Prostate gland (tissue), 2 donors: ENCODE measurements at regions not wholly inside any gene's neighbourhood (a gene's known extent, or its start where the extent isn't known, plus 50 kb on each side); places are given as distances from the start of the nearest gene placed in this dataset.

ENCODE experiments used
- POLR2A ChIP-seq: fragments of 450-650 bp; IDR thresholded peaks from one replicate; pipeline ENCODE4 v1.6.1; 2016; ENCODE audit warnings: antibody characterized with exemption, mild to moderate bottlenecking
- POLR2AphosphoS5 ChIP-seq: sonication (generic); formaldehyde crosslinking; IDR thresholded peaks from one replicate; pipeline ENCODE4 v1.6.1; 2017; ENCODE audit warnings: antibody characterized with exemption
- TF ChIP-seq, protein P1 (sequence below), 4 experiments: fragments of 200-600 bp in 2 of 4; fragments of 450-650 bp in 2 of 4; sonication (generic) in 2 of 4; IDR thresholded peaks; 1 replicate in 3 of 4; 2 replicates in 1 of 4; pipeline ENCODE4 v1.5.1; 2016 to 2019; ENCODE audit warnings: antibody characterized with exemption in 4 of 4, mild to moderate bottlenecking in 2 of 4, moderate library complexity in 2 of 4

DNA sequence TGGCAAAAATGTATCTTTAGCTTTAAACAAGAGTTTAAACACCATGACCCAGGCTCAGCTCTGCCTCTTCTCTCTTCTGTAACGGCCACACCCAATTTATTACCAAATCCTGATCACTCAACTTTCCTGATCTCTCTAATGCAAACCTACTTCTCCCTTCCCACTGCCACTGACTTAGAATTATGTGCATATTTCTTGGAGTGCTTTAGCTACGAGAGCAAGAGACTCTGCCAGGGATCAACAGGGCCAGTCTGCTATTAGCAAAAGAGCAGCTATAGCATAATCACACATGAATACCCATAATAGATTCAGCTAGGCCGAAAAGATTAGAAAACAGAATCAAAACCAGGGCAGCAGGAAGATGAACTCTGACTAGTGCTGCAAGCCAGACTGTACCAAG lies 215.5 kb downstream of the MRPL39 start:
- TF ChIP-seq, protein P1, sequence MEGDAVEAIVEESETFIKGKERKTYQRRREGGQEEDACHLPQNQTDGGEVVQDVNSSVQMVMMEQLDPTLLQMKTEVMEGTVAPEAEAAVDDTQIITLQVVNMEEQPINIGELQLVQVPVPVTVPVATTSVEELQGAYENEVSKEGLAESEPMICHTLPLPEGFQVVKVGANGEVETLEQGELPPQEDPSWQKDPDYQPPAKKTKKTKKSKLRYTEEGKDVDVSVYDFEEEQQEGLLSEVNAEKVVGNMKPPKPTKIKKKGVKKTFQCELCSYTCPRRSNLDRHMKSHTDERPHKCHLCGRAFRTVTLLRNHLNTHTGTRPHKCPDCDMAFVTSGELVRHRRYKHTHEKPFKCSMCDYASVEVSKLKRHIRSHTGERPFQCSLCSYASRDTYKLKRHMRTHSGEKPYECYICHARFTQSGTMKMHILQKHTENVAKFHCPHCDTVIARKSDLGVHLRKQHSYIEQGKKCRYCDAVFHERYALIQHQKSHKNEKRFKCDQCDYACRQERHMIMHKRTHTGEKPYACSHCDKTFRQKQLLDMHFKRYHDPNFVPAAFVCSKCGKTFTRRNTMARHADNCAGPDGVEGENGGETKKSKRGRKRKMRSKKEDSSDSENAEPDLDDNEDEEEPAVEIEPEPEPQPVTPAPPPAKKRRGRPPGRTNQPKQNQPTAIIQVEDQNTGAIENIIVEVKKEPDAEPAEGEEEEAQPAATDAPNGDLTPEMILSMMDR (IDR thresholded peaks at IDR 0.05), result no peak
- TF ChIP-seq POLR2A, result no peak
- no peak for TF ChIP-seq POLR2AphosphoS5
